WTC11 (cell line): ENCODE measurements at regions not wholly inside any gene's neighbourhood (a gene's known extent, or its start where the extent isn't known, plus 50 kb on each side); places are given as distances from the start of the nearest gene placed in this dataset.

Experiments used
- ATF3 ChIP-seq: sonication (generic); formaldehyde crosslinking; conservative IDR thresholded peaks from 2 replicates; pipeline ENCODE4 v1.8.1; 2022; ENCODE audit warnings: mild to moderate bottlenecking, missing genetic modification reagents
- CREB1 ChIP-seq: sonication (generic); formaldehyde crosslinking; IDR thresholded peaks from 2 replicates; pipeline ENCODE4 v1.8.0; 2023; ENCODE audit warnings: mild to moderate bottlenecking, missing genetic modification reagents
- E2F1 ChIP-seq: sonication (generic); formaldehyde crosslinking; IDR thresholded peaks from 2 replicates; pipeline ENCODE4 v1.8.0; 2022; ENCODE audit warnings: mild to moderate bottlenecking, missing genetic modification reagents
- FOXJ3 ChIP-seq: sonication (generic); formaldehyde crosslinking; IDR thresholded peaks from 2 replicates; pipeline ENCODE4 v1.9.0; 2021; ENCODE audit warnings: missing genetic modification reagents, mild to moderate bottlenecking, borderline replicate concordance
- JUN ChIP-seq: sonication (generic); formaldehyde crosslinking; IDR thresholded peaks from 2 replicates; pipeline ENCODE4 v1.8.0; 2023; ENCODE audit warnings: mild to moderate bottlenecking, missing genetic modification reagents
- MXD4 ChIP-seq: fragments of 250-450 bp; sonication (Bioruptor Pico); IDR thresholded peaks from 2 replicates; pipeline ENCODE4 v1.8.0; 2021; ENCODE audit warnings: mild to moderate bottlenecking, moderate library complexity, borderline replicate concordance
- NFE2L1 ChIP-seq: sonication (generic); formaldehyde crosslinking; IDR thresholded peaks from 2 replicates; pipeline ENCODE4 v1.8.1; 2023; ENCODE audit warnings: missing genetic modification reagents
- USF1 ChIP-seq: sonication (generic); formaldehyde crosslinking; IDR thresholded peaks from 2 replicates; pipeline ENCODE4 v1.8.0; 2022; ENCODE audit warnings: mild to moderate bottlenecking, missing genetic modification reagents
- ZBTB21 ChIP-seq: sonication (generic); formaldehyde crosslinking; IDR thresholded peaks from 2 replicates; pipeline ENCODE4 v1.8.1; 2023; ENCODE audit warnings: mild to moderate bottlenecking, missing genetic modification reagents, borderline replicate concordance
- TF ChIP-seq, protein P1 (sequence below): fragments of 200-600 bp; IDR thresholded peaks from 2 replicates; pipeline ENCODE4 v1.8.0; 2022; ENCODE audit warnings: antibody characterized with exemption
- TF ChIP-seq, protein P2 (sequence below): sonication (generic); formaldehyde crosslinking; IDR thresholded peaks from 2 replicates; pipeline ENCODE4 v1.8.1; 2023; ENCODE audit warnings: mild to moderate bottlenecking, missing genetic modification reagents, moderate library complexity
- TF ChIP-seq, protein P3 (sequence below): sonication (generic); formaldehyde crosslinking; IDR thresholded peaks from 2 replicates; pipeline ENCODE4 v1.8.1; 2022; ENCODE audit warnings: mild to moderate bottlenecking, missing genetic modification reagents, moderate library complexity, borderline replicate concordance
- TF ChIP-seq, protein P4 (sequence below): sonication (generic); formaldehyde crosslinking; IDR thresholded peaks from 2 replicates; pipeline ENCODE4 v1.8.0; 2023; ENCODE audit warnings: mild to moderate bottlenecking, missing genetic modification reagents
- TF ChIP-seq, protein P5 (sequence below): sonication (generic); formaldehyde crosslinking; IDR thresholded peaks from 2 replicates; pipeline ENCODE4 v1.8.0; 2022; ENCODE audit warnings: mild to moderate bottlenecking, missing genetic modification reagents

DNA sequence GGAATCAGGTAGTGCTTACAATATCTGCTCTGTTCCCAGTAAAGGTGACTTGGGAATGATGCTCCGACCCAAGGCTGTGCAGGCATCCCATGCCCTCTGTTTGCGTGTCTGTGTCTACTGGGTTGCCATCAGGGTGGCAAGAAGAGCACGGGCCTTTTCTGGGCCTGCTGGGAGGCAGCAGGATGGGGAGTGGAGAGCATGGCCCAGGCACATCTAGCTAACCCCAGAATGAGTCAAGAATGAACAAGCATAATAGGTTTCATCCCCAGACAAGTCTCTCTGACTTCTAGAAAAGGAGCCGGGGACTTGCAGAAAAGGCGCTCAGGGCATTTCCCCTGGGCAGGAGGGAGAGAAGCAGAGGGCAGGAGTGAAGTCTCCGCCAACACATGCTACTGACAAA lies 260.4 kb downstream of the IRX1 start:
- TF ChIP-seq ZBTB21: no peak
- TF ChIP-seq, protein P1, sequence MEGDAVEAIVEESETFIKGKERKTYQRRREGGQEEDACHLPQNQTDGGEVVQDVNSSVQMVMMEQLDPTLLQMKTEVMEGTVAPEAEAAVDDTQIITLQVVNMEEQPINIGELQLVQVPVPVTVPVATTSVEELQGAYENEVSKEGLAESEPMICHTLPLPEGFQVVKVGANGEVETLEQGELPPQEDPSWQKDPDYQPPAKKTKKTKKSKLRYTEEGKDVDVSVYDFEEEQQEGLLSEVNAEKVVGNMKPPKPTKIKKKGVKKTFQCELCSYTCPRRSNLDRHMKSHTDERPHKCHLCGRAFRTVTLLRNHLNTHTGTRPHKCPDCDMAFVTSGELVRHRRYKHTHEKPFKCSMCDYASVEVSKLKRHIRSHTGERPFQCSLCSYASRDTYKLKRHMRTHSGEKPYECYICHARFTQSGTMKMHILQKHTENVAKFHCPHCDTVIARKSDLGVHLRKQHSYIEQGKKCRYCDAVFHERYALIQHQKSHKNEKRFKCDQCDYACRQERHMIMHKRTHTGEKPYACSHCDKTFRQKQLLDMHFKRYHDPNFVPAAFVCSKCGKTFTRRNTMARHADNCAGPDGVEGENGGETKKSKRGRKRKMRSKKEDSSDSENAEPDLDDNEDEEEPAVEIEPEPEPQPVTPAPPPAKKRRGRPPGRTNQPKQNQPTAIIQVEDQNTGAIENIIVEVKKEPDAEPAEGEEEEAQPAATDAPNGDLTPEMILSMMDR: no peak
- no peak for TF ChIP-seq MXD4 (CRISPR knock-in tag)
- no peak for TF ChIP-seq E2F1 (CRISPR knock-in tag)
- no peak for TF ChIP-seq ATF3 (CRISPR knock-in tag)
- TF ChIP-seq, protein P2, sequence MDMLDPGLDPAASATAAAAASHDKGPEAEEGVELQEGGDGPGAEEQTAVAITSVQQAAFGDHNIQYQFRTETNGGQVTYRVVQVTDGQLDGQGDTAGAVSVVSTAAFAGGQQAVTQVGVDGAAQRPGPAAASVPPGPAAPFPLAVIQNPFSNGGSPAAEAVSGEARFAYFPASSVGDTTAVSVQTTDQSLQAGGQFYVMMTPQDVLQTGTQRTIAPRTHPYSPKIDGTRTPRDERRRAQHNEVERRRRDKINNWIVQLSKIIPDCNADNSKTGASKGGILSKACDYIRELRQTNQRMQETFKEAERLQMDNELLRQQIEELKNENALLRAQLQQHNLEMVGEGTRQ (CRISPR knock-in tag): no peak
- no peak for TF ChIP-seq CREB1
- TF ChIP-seq, protein P3, sequence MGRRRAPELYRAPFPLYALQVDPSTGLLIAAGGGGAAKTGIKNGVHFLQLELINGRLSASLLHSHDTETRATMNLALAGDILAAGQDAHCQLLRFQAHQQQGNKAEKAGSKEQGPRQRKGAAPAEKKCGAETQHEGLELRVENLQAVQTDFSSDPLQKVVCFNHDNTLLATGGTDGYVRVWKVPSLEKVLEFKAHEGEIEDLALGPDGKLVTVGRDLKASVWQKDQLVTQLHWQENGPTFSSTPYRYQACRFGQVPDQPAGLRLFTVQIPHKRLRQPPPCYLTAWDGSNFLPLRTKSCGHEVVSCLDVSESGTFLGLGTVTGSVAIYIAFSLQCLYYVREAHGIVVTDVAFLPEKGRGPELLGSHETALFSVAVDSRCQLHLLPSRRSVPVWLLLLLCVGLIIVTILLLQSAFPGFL (CRISPR knock-in tag): no peak
- TF ChIP-seq USF1 (CRISPR knock-in tag): no peak
- no peak for TF ChIP-seq NFE2L1 (CRISPR knock-in tag)
- TF ChIP-seq, protein P4, sequence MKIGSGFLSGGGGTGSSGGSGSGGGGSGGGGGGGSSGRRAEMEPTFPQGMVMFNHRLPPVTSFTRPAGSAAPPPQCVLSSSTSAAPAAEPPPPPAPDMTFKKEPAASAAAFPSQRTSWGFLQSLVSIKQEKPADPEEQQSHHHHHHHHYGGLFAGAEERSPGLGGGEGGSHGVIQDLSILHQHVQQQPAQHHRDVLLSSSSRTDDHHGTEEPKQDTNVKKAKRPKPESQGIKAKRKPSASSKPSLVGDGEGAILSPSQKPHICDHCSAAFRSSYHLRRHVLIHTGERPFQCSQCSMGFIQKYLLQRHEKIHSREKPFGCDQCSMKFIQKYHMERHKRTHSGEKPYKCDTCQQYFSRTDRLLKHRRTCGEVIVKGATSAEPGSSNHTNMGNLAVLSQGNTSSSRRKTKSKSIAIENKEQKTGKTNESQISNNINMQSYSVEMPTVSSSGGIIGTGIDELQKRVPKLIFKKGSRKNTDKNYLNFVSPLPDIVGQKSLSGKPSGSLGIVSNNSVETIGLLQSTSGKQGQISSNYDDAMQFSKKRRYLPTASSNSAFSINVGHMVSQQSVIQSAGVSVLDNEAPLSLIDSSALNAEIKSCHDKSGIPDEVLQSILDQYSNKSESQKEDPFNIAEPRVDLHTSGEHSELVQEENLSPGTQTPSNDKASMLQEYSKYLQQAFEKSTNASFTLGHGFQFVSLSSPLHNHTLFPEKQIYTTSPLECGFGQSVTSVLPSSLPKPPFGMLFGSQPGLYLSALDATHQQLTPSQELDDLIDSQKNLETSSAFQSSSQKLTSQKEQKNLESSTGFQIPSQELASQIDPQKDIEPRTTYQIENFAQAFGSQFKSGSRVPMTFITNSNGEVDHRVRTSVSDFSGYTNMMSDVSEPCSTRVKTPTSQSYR: no peak
- TF ChIP-seq JUN (CRISPR knock-in tag): no peak
- TF ChIP-seq FOXJ3 (CRISPR knock-in tag): no peak
- TF ChIP-seq, protein P5, sequence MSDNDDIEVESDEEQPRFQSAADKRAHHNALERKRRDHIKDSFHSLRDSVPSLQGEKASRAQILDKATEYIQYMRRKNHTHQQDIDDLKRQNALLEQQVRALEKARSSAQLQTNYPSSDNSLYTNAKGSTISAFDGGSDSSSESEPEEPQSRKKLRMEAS (CRISPR knock-in tag): no peak
